Stimulated activated effector memory CD8-positive, alpha-beta T cell treated with anti-CD3 and anti-CD28 coated beads, Interleukin-12 subunit alpha, Interleukin-12 subunit beta, amount 100 ng/mL, for 72 hours (primary cell): ENCODE measurements at regions not wholly inside any gene's neighbourhood (a gene's known extent, or its start where the extent isn't known, plus 50 kb on each side); places are given as distances from the start of the nearest gene placed in this dataset.
"Not testable (repeated sequence)": the region's sequence is repeated elsewhere in the genome, so short reads cannot be mapped to it uniquely, and the experiment has no call there.

Experiments used
- ATAC-seq: fragments of 150-1000 bp; cut with Tn5 transposase; 2 replicates; pipeline ENCODE4 v1.10.0; 2021
- DNase-seq, 2 donors: peaks; one replicate each; pipeline ENCODE4 v3.0.0; 2021 to 2022; ENCODE audit warnings: low spot score in 2 of 2
- H3K27ac Mint-ChIP-seq: one replicate; pipeline ENCODE4 v1.8.0; 2022; ENCODE audit warnings: mild to moderate bottlenecking, mixed read lengths
- H3K36me3 Mint-ChIP-seq: one replicate; pipeline ENCODE4 v1.8.0; 2022; ENCODE audit warnings: mild to moderate bottlenecking, mixed read lengths
- H3K4me1 Mint-ChIP-seq: one replicate; pipeline ENCODE4 v1.8.0; 2022; ENCODE audit warnings: mixed read lengths
- H3K4me3 Mint-ChIP-seq: one replicate; pipeline ENCODE4 v1.8.0; 2022; ENCODE audit warnings: mild to moderate bottlenecking, mixed read lengths
- H3K9me3 Mint-ChIP-seq: one replicate; pipeline ENCODE4 v1.8.0; 2022; ENCODE audit warnings: mixed read lengths

DNA sequence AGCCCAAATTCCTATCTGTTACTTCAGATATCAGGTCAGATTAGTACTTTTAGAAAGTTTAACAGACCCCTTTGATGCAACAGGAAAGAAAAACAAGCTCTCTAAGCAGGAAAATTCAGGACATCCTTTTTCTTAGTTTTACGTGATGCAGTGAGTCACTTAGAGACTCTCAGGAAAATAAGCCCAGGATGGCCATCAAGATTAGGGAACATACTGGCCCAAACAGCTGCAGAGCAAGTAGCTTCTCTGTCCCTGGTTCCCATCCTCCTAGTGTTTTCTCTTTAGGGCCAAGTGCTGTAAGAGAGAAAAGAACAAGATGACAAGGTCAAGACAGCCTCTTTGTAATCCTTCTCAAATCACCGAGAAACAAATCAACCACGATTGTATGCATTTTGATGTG is 219.1 kb downstream of the ZNF674 start:
- ATAC-seq: no peak
- H3K4me1 Mint-ChIP-seq: no peaks in the 10 kb centered on the region
- H3K9me3 Mint-ChIP-seq: no peaks in the 10 kb centered on the region
- no peak overlapping the region for H3K27ac Mint-ChIP-seq
- H3K36me3 Mint-ChIP-seq: no peaks in the 10 kb centered on the region
- DNase-seq: no peak
- no peak overlapping the region for H3K4me3 Mint-ChIP-seq

DNA sequence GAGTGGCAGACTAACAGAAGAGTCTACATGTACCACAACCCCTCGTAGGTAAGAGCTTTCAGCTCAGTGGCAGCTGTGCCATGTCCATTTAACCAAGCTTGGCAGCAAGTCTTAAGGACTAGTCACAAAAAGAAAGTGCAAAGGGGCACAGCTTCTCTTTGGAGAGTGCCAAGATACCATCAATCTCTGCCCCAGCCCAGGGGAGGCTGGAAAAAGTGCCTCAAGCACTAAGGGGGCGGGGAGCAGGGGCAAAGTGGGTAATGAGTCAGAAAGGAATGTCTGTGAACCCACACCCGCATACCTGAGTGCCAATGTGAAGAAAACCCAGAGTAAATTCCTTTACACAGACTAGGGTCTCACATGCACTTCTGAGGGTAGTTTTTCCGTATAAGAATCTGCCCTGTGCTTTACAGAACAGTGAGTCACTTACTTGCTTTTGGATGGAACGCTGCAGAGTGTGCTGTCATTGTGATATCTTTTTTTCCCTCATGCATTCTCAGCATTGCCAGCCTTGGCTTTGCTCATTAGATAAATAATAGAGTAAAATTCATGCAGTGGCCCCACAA is 219.8 kb downstream of the ZNF674 start:
- Mint-ChIP-seq H3K36me3 (no peaks in the 10 kb centered on the region), H3K4me1 (no peaks in the 10 kb centered on the region), H3K27ac (no peak overlapping the region), H3K4me3 (no peak overlapping the region), H3K9me3 (no peaks in the 10 kb centered on the region)
- ATAC-seq (peak; percentile 74), DNase-seq (no peak)

DNA sequence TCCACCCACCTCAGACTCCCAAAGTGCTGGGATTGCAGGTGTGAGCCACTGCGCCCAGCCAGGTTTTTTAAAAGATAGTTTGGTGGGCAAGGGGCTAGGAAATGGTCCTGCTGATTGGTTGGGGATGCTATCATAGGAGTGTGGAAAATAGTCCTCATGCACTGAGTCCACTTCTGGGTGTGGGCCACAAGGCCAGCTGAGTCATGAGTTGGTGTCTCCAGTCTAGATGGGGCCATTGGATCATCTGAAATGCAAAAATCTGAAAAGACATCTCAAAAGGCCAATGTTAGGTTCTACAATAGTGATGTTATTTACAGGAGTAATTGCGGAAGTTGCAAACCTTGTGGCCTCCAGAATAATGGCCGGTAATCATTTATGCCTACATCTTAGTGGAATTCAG is 221.1 kb downstream of the ZNF674 start:
- Mint-ChIP-seq H3K27ac (no peak overlapping the region), H3K9me3 (no peaks in the 10 kb centered on the region), H3K4me1 (no peaks in the 10 kb centered on the region), H3K36me3 (no peaks in the 10 kb centered on the region), H3K4me3 (no peak overlapping the region)
- DNase-seq (no peak), ATAC-seq (no peak)

DNA sequence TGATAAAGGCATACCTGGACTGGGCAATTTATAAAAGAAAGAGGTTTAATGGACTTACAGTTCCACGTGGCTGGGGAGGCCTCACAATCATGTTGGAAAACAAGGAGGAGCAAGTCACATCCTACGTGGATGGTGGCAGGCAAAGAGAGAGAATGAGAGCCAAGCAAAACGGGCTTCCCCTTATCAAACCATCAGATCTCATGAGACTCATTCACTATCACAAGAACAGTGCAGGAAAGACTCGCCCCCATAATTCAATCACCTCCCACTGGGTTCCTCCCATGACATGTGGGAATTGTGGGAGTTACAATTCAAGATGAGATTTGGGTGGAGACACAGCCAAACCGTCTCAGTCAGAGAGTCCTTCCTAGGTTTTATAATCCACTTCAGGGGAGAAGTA is 222.3 kb downstream of the ZNF674 start:
- not testable (repeated sequence) for H3K9me3 Mint-ChIP-seq, H3K4me1 Mint-ChIP-seq, DNase-seq, H3K4me3 Mint-ChIP-seq, ATAC-seq, H3K27ac Mint-ChIP-seq, H3K36me3 Mint-ChIP-seq

DNA sequence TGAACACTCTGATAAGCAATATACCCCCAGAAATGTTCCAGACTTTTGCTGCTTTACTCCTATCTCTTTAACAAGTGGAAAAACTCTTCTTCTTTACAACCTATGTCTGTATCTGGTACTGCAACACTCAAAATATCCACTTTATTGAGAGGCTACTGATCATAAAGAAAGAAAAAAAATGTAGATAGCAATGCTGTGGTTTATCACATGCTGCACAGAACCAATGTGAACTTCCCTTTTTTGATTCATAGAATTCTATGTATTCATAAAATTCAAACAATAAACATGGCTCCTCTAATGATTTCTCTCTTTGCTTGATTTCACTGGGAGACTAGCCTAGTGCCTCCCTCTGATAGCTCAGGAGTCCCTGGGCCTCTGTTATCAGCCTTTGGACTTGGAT is 223.5 kb downstream of the ZNF674 start:
- DNase-seq (no peak), ATAC-seq (no peak)
- Mint-ChIP-seq H3K36me3 (no peaks in the 10 kb centered on the region), H3K9me3 (no peaks in the 10 kb centered on the region), H3K4me3 (no peak overlapping the region), H3K4me1 (no peaks in the 10 kb centered on the region), H3K27ac (no peak overlapping the region)

DNA sequence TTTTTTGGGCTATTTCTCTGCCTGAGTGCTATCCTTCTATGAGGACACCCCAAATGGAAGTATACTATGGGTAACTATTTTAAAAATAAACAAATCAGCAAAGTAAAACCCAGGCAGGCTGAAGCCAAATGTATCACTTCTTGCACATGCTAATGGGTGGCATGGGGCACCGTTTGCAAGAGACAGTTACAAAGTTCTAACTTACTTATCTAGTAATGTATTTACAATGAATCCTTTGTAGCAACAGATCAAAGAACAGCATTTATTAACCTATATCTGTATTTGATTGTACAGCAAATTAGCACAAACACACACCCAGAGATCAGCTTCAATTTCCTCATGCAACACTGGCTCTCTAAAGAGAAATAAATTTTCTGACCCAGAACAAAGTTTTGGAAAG is 225.5 kb downstream of the ZNF674 start:
- Mint-ChIP-seq H3K27ac (no peak overlapping the region), H3K4me3 (no peak overlapping the region), H3K9me3 (no peaks in the 10 kb centered on the region), H3K36me3 (no peaks in the 10 kb centered on the region), H3K4me1 (no peaks in the 10 kb centered on the region)
- DNase-seq (no peak), ATAC-seq (no peak)

DNA sequence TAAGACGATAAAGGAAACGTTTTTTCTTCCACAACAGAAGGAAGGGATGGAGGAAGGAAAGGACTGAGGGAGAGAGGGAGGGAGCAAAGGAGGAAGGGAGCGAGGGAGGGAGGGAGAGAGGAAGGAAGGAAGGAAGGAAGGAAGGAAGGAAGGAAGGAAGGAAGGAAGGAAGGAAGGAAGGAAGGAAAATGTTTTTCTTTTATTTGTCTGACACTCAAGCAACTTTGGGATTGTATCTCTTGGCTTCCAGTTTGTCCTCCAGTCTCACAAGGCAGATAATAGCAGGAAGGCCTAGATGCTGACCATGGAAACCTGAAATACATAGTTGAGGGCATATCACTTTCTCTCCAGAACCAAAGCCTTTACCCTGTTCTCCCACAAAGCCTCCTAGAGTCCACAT is 226.7 kb downstream of the ZNF674 start:
- no peaks in the 10 kb centered on the region for H3K9me3 Mint-ChIP-seq
- DNase-seq (no peak), ATAC-seq (no peak)
- H3K4me1 Mint-ChIP-seq: no peaks in the 10 kb centered on the region
- no peak overlapping the region for H3K4me3 Mint-ChIP-seq
- no peak overlapping the region for H3K27ac Mint-ChIP-seq
- no peaks in the 10 kb centered on the region for H3K36me3 Mint-ChIP-seq

DNA sequence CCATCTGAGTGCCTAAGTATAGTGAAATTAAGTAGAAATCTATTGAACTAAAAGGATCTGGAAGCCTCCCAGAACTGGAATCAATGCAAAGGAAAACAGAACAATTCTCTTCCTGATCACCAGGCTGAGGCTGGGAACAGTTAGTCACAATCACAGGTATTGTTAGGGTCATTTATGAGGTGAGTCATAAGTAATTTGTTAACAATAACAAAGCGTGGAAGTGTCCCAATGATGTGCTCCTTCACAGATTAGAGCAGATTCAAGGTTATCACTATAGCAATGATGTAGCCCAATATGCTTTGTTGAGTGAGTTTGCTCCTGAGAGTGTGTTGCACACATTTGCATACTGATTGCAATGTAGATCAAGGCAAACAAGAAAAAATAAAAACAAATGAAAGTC is 228.1 kb downstream of the ZNF674 start:
- Mint-ChIP-seq H3K27ac (no peak overlapping the region), H3K36me3 (no peaks in the 10 kb centered on the region), H3K4me1 (no peaks in the 10 kb centered on the region), H3K4me3 (no peak overlapping the region), H3K9me3 (no peaks in the 10 kb centered on the region)
- DNase-seq: no peak
- ATAC-seq: no peak

DNA sequence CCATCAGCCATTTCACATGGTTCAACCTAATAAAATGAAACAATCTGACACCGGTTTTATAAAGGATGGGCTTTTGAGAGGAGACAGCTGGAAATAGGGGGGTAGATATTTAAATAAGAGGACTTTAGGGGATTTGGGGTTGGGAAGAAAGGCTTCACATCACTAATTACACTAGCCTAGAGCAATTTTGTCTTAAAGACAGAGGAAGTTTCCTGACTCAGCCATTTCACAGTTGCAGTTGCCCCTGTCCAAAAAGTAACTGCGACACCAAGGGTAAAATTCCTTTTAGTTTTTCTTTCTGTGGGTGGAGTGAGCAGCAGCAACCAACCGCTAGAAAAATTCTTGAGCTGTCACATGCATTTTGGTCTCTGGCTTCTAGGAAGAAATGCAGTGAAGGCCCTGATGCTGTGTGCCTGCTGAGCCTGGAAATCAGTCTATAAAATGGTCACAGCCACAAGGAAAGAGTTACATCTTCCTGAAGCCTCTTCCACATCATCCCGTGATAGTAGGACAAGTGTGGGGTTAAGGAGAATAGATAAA is 233.6 kb downstream of the ZNF674 start:
- no peak overlapping the region for H3K4me3 Mint-ChIP-seq
- H3K4me1 Mint-ChIP-seq: no peaks in the 10 kb centered on the region
- no peak for ATAC-seq
- no peak for DNase-seq
- H3K9me3 Mint-ChIP-seq: no peaks in the 10 kb centered on the region
- no peak overlapping the region for H3K27ac Mint-ChIP-seq
- H3K36me3 Mint-ChIP-seq: no peaks in the 10 kb centered on the region

DNA sequence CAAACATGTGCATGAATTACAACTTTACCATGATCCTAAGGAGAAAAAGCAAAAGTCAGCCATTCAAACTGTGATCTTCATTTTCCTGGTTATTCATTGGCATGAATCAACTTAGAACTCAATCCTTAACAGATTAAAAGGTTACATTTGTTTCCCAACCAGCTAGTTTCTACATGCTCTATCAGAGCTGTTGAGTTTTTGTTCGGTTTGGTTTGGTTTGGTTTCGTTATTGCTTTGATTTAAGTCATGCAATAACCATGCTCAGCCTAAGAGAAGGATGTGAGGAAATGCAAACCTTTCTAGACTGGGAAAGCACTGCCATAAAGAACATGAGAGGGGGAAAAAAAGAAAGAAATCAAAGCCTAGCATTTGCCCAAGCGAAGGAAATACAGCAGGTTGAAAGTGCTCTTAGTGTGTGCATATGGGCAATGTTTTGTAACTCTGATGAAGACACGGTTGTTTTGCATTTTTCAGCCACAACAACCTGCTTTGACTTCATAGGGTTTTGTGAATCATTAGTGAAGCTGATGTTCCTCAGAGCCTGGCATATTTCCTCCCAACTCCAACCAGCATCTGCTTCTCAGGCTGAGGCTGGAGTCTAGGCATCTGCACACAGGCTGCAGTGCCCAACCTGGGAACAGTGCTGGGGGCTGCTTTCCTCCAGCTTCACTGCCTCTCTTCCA is 234.3 kb downstream of the ZNF674 start:
- no peaks in the 10 kb centered on the region for H3K9me3 Mint-ChIP-seq
- H3K4me3 Mint-ChIP-seq: no peak overlapping the region
- no peaks in the 10 kb centered on the region for H3K36me3 Mint-ChIP-seq
- no peak for ATAC-seq
- no peaks in the 10 kb centered on the region for H3K4me1 Mint-ChIP-seq
- DNase-seq: no peak
- H3K27ac Mint-ChIP-seq: no peak overlapping the region

DNA sequence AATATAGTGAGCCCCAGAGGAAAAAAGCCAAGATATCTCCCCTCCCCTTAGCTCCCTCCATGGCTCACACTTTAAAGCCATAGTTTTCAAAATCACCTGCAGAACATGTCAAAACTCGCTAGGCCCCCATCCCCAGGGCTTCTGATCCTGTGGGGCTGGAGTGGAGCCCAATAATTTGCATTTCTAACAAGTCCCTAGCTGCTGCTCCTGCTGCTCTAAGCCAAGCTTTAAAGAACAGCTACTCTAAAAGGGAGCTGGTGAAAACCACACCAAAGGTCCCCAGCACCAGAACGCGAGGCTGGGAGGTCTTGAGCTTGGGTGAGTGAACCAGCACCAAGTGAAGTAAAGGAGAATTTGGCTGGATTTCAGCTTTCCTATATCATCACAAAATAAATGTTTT is 237.1 kb downstream of the ZNF674 start:
- no peak overlapping the region for H3K4me3 Mint-ChIP-seq
- H3K27ac Mint-ChIP-seq: no peak overlapping the region
- no peak for DNase-seq
- H3K36me3 Mint-ChIP-seq: no peaks in the 10 kb centered on the region
- no peaks in the 10 kb centered on the region for H3K4me1 Mint-ChIP-seq
- ATAC-seq: no peak
- peaks cover 5% of the 10 kb centered on the region for H3K9me3 Mint-ChIP-seq

DNA sequence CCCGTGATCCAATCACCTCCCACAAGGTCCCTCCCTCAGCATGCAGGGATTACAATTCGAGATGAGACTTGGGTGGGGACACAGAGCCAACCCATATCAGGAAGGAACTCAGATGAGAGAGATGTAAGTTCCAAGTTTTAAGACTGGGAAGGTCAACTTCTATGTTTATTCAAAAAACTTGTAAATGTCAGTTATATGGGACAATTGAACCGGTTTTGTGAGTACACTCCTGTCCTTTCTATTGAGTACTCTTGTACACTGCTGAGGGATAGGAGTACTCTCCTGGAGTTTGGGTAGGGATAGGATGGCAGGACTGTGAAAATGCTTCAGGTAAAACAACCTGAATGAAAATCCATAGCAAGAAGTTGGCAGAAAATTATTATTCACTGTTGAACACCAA is 239.1 kb downstream of the ZNF674 start:
- no peak overlapping the region for H3K4me3 Mint-ChIP-seq
- H3K36me3 Mint-ChIP-seq: no peaks in the 10 kb centered on the region
- ATAC-seq (no peak), DNase-seq (no peak)
- no peaks in the 10 kb centered on the region for H3K4me1 Mint-ChIP-seq
- H3K27ac Mint-ChIP-seq: no peak overlapping the region
- peaks cover 5% of the 10 kb centered on the region for H3K9me3 Mint-ChIP-seq

DNA sequence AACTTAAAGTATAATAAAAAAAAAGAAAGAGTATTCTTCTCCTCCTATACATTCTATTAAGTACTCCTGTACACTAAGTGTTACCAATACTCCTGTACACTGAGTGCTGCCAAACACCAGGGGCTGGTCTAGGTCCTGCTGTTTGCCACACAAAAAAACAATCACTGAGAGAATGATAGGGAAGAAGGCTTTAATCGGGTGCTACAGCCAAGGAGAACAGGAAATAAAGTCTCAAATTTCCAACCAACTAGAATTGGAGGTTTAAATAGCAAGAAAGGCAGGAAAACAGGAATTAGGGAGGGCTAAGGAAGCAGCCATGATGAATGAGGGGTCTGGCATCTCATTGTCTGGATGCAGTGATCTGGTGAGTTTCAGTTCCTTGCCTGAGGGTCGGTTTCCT is 239.8 kb downstream of the ZNF674 start:
- DNase-seq: no peak
- no peak overlapping the region for H3K4me3 Mint-ChIP-seq
- H3K9me3 Mint-ChIP-seq: peaks cover 5% of the 10 kb centered on the region
- no peak overlapping the region for H3K27ac Mint-ChIP-seq
- no peaks in the 10 kb centered on the region for H3K4me1 Mint-ChIP-seq
- H3K36me3 Mint-ChIP-seq: no peaks in the 10 kb centered on the region
- ATAC-seq: no peak

DNA sequence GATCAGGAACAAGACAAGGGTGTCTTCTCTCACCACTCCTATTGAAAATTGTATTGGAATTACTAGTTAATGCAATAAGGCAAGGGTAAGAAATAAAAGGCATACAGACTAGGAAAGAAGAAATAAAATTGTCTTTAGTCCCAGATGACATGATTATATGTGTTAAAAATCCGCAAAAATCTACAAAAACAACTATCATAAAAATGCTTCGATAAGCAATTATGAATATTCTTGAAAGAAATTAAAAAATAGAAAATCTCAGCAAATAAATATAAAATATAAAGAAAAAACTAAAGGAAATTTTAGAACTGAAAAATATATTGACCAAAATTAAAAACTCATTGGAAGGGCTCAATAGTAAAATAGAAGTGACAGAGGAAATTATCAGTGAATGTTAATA is 243.3 kb downstream of the ZNF674 start:
- H3K27ac Mint-ChIP-seq: no peak overlapping the region
- ATAC-seq (no peak), DNase-seq (no peak)
- H3K9me3 Mint-ChIP-seq: peaks cover 5% of the 10 kb centered on the region
- H3K4me1 Mint-ChIP-seq: no peaks in the 10 kb centered on the region
- no peaks in the 10 kb centered on the region for H3K36me3 Mint-ChIP-seq
- H3K4me3 Mint-ChIP-seq: no peak overlapping the region

DNA sequence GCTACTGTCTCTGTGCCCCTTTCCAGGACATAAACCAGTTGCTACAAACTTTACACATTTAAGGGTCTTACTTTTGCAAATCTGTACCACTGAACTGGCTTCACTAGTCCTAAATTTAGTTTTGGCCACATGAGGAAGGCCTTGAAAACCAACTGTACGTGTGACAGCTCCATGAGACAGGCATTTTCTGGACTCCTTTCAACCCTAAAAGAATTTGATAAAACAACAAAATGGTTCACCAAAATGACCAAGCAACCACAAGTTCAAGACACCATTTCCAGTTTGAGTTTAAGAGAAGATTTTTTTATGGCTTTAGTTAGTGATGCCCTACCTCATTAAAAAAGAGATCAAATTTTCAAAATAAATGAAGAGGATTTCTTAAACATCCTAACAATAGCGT is 246.4 kb downstream of the ZNF674 start:
- no peak for DNase-seq
- Mint-ChIP-seq H3K9me3 (no peaks in the 10 kb centered on the region), H3K27ac (no peak overlapping the region), H3K4me3 (no peak overlapping the region), H3K36me3 (no peaks in the 10 kb centered on the region), H3K4me1 (no peaks in the 10 kb centered on the region)
- no peak for ATAC-seq

DNA sequence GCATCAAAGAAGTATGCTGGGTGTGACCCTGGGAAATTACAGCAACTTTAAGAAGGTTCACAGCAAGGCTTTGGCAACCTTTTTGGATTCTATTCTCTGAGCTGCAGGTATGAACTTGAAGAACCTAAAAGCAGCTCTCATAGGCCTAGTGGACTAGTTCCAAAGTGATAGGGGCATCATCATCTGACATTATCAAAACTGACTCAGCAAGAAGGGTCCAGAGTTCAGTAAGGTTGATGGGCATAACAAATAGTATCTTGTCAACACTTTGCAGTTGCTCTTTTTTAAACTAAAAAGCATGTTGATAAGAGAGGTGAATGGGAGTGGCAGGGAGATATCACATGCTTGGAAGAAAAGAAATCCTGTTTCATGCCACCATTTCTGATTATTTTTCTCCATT is 249.3 kb downstream of the ZNF674 start:
- ATAC-seq (no peak), DNase-seq (no peak)
- Mint-ChIP-seq H3K9me3 (no peaks in the 10 kb centered on the region), H3K4me3 (no peak overlapping the region), H3K4me1 (no peaks in the 10 kb centered on the region), H3K27ac (no peak overlapping the region), H3K36me3 (no peaks in the 10 kb centered on the region)
